HL-60 (cell line): ENCODE measurements at regions not wholly inside any gene's neighbourhood (a gene's known extent, or its start where the extent isn't known, plus 50 kb on each side); places are given as distances from the start of the nearest gene placed in this dataset.
"Not testable (repeated sequence)": the region's sequence is repeated elsewhere in the genome, so short reads cannot be mapped to it uniquely, and the experiment has no call there.

Experiments used
- DNase-seq, 2 experiments: peaks; one replicate each; pipeline ENCODE4 v3.0.0-alpha.2; 2010 to 2020; ENCODE audit warnings: low read depth in 1 of 2, low spot score in 1 of 2
- H3K27ac ChIP-seq: fragments of 250-450 bp; sonication (Bioruptor Pico); replicated peaks from 2 replicates; pipeline ENCODE4 v1.5.1; 2020; ENCODE audit warnings: mild to moderate bottlenecking, moderate library complexity
- H3K27me3 ChIP-seq: fragments of 250-450 bp; sonication (Bioruptor Pico); 2 replicates; pipeline ENCODE4 v1.5.1; 2021; ENCODE audit warnings: mild to moderate bottlenecking, moderate library complexity; ENCODE audit not compliant: insufficient read depth, poor library complexity, severe bottlenecking
- H3K4me3 ChIP-seq: replicated peaks from 2 replicates; pipeline ENCODE4 v1.5.1; 2011; ENCODE audit warnings: mild to moderate bottlenecking, control low read depth, low read length; ENCODE audit not compliant: insufficient read depth
- GABPA ChIP-seq: IDR thresholded peaks from 2 replicates; pipeline ENCODE4 v1.6.1; 2012; ENCODE audit warnings: low read depth
- POLR2AphosphoS5 ChIP-seq: IDR thresholded peaks from 2 replicates; pipeline ENCODE4 v1.6.1; 2012; ENCODE audit warnings: low read depth
- REST ChIP-seq: IDR thresholded peaks from 2 replicates; pipeline ENCODE4 v1.6.1; 2012; ENCODE audit warnings: low read depth; ENCODE audit not compliant: insufficient replicate concordance
- SPI1 ChIP-seq: IDR thresholded peaks from 2 replicates; pipeline ENCODE4 v1.6.1; 2012; ENCODE audit warnings: low read depth, mild to moderate bottlenecking, borderline replicate concordance
- TF ChIP-seq, protein P1 (sequence below): IDR thresholded peaks from one replicate; pipeline ENCODE4 v1.5.1; 2011; ENCODE audit warnings: low read length, control low read depth, inconsistent platforms; ENCODE audit not compliant: insufficient read depth

DNA sequence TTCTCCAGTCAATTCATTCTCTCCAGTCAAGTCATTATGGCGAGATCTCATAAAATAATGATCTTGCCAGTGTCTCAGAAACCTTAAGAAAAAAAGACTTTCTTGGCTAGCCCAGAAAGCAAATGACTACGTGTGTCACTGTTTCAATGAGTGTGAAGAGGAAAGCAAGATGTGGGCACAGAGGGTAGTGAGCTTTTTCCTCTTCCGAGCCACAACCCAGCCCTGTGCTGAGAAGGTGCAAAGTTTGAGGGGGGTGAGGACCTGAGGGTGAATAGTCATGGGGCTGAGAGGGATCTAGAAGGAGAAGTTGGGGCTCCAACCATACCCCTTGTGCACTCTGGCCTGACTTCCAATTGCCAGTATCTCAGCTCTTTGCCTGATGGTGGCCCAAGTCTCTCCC lies 85.6 kb upstream of the EGFL6 start:
- Histone ChIP-seq H3K27ac (no peak overlapping the region), H3K4me3 (no peak overlapping the region), H3K27me3 (no peaks in the 10 kb centered on the region)
- DNase-seq = no peak
- TF ChIP-seq GABPA (no peak), POLR2AphosphoS5 (no peak), REST (no peak), SPI1 (no peak)
- TF ChIP-seq, protein P1, sequence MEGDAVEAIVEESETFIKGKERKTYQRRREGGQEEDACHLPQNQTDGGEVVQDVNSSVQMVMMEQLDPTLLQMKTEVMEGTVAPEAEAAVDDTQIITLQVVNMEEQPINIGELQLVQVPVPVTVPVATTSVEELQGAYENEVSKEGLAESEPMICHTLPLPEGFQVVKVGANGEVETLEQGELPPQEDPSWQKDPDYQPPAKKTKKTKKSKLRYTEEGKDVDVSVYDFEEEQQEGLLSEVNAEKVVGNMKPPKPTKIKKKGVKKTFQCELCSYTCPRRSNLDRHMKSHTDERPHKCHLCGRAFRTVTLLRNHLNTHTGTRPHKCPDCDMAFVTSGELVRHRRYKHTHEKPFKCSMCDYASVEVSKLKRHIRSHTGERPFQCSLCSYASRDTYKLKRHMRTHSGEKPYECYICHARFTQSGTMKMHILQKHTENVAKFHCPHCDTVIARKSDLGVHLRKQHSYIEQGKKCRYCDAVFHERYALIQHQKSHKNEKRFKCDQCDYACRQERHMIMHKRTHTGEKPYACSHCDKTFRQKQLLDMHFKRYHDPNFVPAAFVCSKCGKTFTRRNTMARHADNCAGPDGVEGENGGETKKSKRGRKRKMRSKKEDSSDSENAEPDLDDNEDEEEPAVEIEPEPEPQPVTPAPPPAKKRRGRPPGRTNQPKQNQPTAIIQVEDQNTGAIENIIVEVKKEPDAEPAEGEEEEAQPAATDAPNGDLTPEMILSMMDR = no peak

DNA sequence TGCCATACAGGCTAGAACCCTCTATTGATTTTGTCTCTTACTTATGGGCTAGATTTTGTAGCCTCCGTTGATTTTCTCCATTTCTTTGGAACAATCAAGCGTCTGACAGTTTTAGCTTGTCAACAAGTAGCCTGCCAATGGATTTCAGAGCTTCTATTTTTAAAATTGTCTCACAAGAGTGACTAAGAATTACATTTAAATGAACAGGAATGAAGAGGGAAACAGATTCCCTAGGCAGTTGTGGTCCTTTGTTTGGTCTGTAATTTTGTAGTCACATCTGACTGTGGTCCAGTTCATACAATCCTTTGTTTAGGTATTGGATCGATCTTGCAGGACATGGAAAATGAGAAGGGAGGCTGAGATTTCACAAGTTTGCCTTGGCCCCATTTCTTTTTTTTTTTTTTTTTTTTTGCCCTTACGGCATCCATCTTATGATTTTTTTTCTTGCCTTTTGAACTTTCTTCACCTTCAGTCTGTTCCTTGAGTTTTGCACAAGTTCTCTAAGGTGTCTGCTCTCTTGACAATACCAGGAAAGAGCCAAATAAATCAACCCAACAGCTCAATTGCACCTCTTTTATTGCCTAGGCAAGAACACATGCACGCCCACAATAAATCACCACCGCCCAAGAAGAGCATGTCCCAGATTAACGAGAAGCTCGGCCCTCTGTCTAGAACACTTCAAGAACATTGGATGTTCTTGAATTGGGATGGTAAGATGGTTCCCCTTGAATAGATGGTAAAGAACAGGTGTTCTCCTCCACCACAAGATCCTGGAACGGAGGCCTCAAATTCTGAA lies 86.5 kb upstream of the EGFL6 start:
- H3K4me3 ChIP-seq = no peak overlapping the region
- DNase-seq = no peak
- TF ChIP-seq GABPA = no peak
- H3K27ac ChIP-seq = no peak overlapping the region
- no peaks in the 10 kb centered on the region for H3K27me3 ChIP-seq

- not testable (repeated sequence) for DNase-seq, H3K27ac ChIP-seq, H3K27me3 ChIP-seq, H3K4me3 ChIP-seq
Observed at GRCh38 chrX:13480780-13481179, 88.6 kb upstream of the EGFL6 start.

DNA sequence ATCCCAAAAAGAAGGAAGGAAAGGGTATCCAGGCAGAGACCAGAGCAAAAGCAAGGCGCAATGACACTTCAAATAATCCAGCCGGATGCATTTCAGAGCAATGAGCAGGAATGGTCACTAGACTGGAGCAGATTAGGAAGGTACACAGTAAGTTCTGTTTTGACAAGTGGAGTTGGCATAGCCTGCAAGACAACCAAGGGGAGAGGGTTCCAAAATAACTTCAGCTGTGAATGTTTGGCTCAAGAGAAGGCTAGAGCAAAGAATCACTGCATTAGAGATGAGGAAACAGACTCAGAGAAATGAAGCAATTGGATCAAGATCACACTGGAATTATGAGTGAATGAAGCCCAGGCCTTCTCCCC lies 90.0 kb upstream of the EGFL6 start:
- no peaks in the 10 kb centered on the region for H3K27me3 ChIP-seq
- no peak overlapping the region for H3K4me3 ChIP-seq
- H3K27ac ChIP-seq = no peak overlapping the region
- no peak for DNase-seq
- TF ChIP-seq POLR2AphosphoS5 (no peak), SPI1 (no peak)

DNA sequence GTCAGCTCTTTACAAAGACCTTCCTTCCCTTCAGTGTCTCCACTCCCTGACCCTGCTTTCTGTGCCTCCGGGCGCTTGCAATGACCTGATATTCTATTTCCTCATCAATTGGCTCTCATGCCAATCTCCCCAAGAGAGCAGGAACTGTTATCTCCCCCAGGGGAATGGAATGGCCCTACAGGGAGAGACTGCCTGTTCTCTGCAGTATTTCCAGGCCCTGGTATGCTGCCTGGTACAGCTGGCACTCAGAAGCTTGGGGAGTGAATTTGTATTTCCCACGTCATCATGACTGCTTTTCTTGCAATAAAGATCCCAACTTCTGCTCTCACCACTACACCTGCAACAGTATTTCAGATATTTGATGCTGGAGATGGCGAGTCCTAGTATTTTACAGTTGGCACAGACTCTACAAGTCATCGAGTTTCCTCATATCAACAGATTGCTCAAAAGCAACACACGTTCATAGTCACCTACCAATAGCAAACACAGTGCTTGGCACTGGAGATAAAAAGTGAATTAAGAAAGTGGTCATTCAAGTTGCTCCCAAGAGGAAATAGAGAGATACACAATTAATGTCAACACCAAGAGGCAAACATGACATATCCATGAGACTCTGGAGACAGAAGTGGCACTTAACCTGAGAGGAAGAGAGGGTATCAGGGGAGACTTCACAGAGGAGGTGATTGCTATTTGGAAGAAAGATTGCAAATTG lies 90.5 kb upstream of the EGFL6 start:
- Histone ChIP-seq H3K27ac (no peak overlapping the region), H3K27me3 (no peaks in the 10 kb centered on the region), H3K4me3 (no peak overlapping the region)
- no peak for DNase-seq
- TF ChIP-seq, protein P1 = no peak
- TF ChIP-seq REST = no peak
- no peak for TF ChIP-seq POLR2AphosphoS5
- no peak for TF ChIP-seq SPI1
- TF ChIP-seq GABPA = no peak
